Stimulated activated CD4-positive, alpha-beta T cell treated with anti-CD3 and anti-CD28 coated beads, Interleukin-2, amount 100 ng/mL, for 4 hours (primary cell): ENCODE measurements at regions not wholly inside any gene's neighbourhood (a gene's known extent, or its start where the extent isn't known, plus 50 kb on each side); places are given as distances from the start of the nearest gene placed in this dataset.
"Not testable (repeated sequence)": the region's sequence is repeated elsewhere in the genome, so short reads cannot be mapped to it uniquely, and the experiment has no call there.

Experiments used
- DNase-seq: peaks from one replicate; pipeline ENCODE4 v3.0.0-alpha.2; 2020; ENCODE audit warnings: low read depth

GRCh38 chr3:106078635-106079034, 209.8 kb upstream of the CBLB start:
- no peak for DNase-seq

GRCh38 chr3:106082616-106083015, 213.8 kb upstream of the CBLB start:
- DNase-seq: no peak

- DNase-seq: no peak
These were observed 214.4 kb upstream of the CBLB start for GRCh38 chr3:106083207-106083606.

GRCh38 chr3:106083854-106084253, 215.0 kb upstream of the CBLB start:
- DNase-seq: no peak

GRCh38 chr3:106086038-106086437, 217.2 kb upstream of the CBLB start:
- DNase-seq: no peak

GRCh38 chr3:106086636-106087035, 217.8 kb upstream of the CBLB start:
- DNase-seq: no peak

GRCh38 chr3:106088304-106088703, 219.5 kb upstream of the CBLB start:
- DNase-seq: no peak

- no peak for DNase-seq
These were observed 220.1 kb upstream of the CBLB start for GRCh38 chr3:106088899-106089298.

- DNase-seq: no peak
These were observed 221.0 kb upstream of the CBLB start for GRCh38 chr3:106089806-106090205.

GRCh38 chr3:106092792-106093191, 224.0 kb upstream of the CBLB start:
- peak; percentile 24 for DNase-seq

- DNase-seq: no peak
These were observed 224.8 kb upstream of the CBLB start for GRCh38 chr3:106093616-106094015.

GRCh38 chr3:106097817-106098435, 229.1 kb upstream of the CBLB start:
- DNase-seq: no peak

GRCh38 chr3:106103383-106103782, 234.6 kb upstream of the CBLB start:
- no peak for DNase-seq

GRCh38 chr3:106104078-106104477, 235.3 kb upstream of the CBLB start:
- no peak for DNase-seq

- DNase-seq: no peak
These were observed 240.1 kb upstream of the CBLB start for GRCh38 chr3:106108925-106109324.

GRCh38 chr3:106112561-106112960, 243.7 kb upstream of the CBLB start:
- not testable (repeated sequence) for DNase-seq

GRCh38 chr3:106113747-106114146, 244.9 kb upstream of the CBLB start:
- DNase-seq: no peak

GRCh38 chr3:106114220-106114619, 245.4 kb upstream of the CBLB start:
- no peak for DNase-seq

GRCh38 chr3:106114848-106115247, 246.0 kb upstream of the CBLB start:
- no peak for DNase-seq

GRCh38 chr3:106115557-106115956, 246.7 kb upstream of the CBLB start:
- DNase-seq: no peak

GRCh38 chr3:106116733-106117489, 248.1 kb upstream of the CBLB start:
- no peak for DNase-seq

GRCh38 chr3:106117490-106117858, 248.7 kb upstream of the CBLB start:
- no peak for DNase-seq

- DNase-seq: peak; percentile 28
These were observed 250.8 kb upstream of the CBLB start for GRCh38 chr3:106119614-106120082.

GRCh38 chr3:106120356-106120755, 251.5 kb upstream of the CBLB start:
- no peak for DNase-seq
